ENCODE measurements at regions not wholly inside any gene's neighbourhood (a gene's known extent, or its start where the extent isn't known, plus 50 kb on each side); places are given as distances from the start of the nearest gene placed in this dataset.

DNA sequence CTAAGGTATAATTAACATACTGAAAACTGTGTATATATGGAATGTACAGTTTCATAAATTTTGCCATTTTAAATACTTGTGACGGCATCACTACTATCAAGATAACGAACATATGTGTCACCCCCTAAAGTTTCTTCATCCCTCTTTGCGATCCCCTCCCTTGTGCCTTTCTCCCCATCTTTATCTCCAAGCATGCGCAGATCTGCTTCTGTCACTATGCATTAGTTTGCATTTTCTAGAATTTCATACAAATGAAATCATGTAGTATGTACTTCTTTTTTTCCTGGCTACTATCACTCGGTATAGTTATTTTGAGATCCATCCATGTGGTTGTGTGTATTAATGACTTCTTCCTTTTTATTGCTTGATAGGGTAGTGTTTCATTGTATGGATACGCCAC is 154.9 kb downstream of the ZNF648 start:
- no peak for FAIRE-seq
- H3K27me3 ChIP-seq: no peaks in the 10 kb centered on the region
- no peaks in the 10 kb centered on the region for H3K4me1 ChIP-seq
- no peaks in the 10 kb centered on the region for H3K9me3 ChIP-seq
- no peak for ATAC-seq
- no peak for DNase-seq
- intact Hi-C loops (cut with DNase I): no loop called here
- TF ChIP-seq, protein P1, sequence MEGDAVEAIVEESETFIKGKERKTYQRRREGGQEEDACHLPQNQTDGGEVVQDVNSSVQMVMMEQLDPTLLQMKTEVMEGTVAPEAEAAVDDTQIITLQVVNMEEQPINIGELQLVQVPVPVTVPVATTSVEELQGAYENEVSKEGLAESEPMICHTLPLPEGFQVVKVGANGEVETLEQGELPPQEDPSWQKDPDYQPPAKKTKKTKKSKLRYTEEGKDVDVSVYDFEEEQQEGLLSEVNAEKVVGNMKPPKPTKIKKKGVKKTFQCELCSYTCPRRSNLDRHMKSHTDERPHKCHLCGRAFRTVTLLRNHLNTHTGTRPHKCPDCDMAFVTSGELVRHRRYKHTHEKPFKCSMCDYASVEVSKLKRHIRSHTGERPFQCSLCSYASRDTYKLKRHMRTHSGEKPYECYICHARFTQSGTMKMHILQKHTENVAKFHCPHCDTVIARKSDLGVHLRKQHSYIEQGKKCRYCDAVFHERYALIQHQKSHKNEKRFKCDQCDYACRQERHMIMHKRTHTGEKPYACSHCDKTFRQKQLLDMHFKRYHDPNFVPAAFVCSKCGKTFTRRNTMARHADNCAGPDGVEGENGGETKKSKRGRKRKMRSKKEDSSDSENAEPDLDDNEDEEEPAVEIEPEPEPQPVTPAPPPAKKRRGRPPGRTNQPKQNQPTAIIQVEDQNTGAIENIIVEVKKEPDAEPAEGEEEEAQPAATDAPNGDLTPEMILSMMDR (IDR thresholded peaks at IDR 0.05): no peak
- no peak overlapping the region for H3K4me3 ChIP-seq
- H3K27ac ChIP-seq: no peak overlapping the region
- WGBS, 2 donors: 70 to 81% methylated on average over 6 of the region's 6 CpGs
- no peaks in the 10 kb centered on the region for H3K36me3 ChIP-seq

DNA sequence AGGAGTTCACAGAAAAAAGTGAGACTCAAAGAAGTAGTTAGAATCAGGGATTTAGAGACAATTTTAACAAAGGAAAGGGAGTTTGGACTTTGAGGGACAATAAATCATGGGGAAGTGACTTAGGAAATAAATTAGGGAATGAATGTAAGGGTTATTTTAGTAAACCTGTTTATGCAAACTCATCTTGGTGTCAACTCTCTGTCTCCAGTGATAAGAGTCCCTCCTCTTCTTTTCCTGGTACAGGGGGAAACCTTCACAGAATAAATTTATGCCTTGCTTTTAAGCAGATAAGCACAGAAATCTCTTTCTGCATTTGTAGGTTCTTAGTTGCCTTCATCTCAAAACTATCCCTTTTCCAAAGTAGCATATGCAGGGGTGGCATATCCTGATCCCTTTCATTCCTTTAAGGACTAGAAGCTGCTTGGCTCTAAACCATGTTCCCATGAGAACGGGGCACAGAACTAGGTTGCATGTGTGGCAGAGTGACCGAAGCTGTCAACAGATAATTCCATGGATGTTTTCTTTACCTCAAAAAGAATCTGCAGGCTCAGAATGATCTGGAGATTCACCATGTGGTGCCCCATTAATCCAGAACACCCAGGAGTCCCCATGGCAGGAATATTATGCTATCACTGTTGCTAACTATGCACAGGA is 155.4 kb downstream of the ZNF648 start:
- intact Hi-C loops (cut with DNase I): no loop called here
- FAIRE-seq (no peak), ATAC-seq (no peak), DNase-seq (no peak)
- Histone ChIP-seq H3K4me3 (no peak overlapping the region), H3K27me3 (no peaks in the 10 kb centered on the region), H3K27ac (no peak overlapping the region), H3K36me3 (no peaks in the 10 kb centered on the region), H3K4me1 (no peaks in the 10 kb centered on the region), H3K9me3 (no peaks in the 10 kb centered on the region)
- TF ChIP-seq, protein P1 (IDR thresholded peaks at IDR 0.05): no peak
- 61 to 72% methylated on average over 2 of the region's 2 CpGs for WGBS, 2 donors

DNA sequence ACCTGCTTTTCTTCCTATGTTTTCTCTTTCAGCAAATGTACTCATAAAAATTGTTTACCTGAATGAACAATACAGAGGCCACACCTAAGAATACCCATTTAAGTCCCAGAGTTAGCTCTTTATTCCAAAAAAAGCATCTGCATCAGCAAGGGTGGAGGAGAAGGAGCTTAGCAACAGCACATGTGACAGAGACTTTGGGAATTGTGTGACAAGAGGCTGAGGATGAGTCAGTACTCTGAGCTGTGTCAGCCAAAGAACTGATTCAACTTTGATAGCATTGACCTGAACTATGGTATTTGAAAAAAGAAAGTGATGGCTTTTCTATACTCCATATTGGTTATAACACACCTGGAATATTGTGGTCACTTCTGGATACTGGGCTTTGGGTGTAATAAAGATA is 162.7 kb downstream of the ZNF648 start:
- DNase-seq: no peak
- Histone ChIP-seq H3K27me3 (no peaks in the 10 kb centered on the region), H3K9me3 (no peaks in the 10 kb centered on the region), H3K36me3 (no peaks in the 10 kb centered on the region), H3K27ac (no peak overlapping the region), H3K4me3 (no peak overlapping the region), H3K4me1 (no peaks in the 10 kb centered on the region)
- TF ChIP-seq, protein P1 (IDR thresholded peaks at IDR 0.05): no peak
- ATAC-seq: no peak
- intact Hi-C loops (cut with DNase I): no loop called here
- FAIRE-seq: no peak

DNA sequence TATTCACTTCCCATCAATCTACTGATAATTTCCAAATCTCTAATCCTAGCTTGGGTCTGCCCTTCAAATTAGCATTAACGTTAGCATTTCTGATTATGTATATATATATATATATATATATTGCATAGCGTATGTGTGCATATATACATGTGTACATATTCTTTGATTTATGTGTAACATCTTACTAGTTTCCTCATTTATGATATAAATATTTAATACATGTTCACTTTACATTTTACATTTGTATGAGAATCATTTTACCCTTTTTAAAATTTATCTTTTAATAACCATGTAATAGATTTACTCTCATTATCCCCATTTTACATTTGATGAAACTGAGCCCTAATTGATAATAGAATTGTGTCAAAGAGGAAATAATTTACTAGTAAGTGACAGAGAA is 164.7 kb downstream of the ZNF648 start:
- Histone ChIP-seq H3K27me3 (no peaks in the 10 kb centered on the region), H3K27ac (no peak overlapping the region), H3K9me3 (no peaks in the 10 kb centered on the region), H3K4me3 (no peak overlapping the region), H3K36me3 (no peaks in the 10 kb centered on the region), H3K4me1 (no peaks in the 10 kb centered on the region)
- ATAC-seq (no peak), FAIRE-seq (no peak), DNase-seq (no peak)
- intact Hi-C loops (cut with DNase I): no loop called here
- WGBS, 2 donors: 66 to 69% methylated on average over 2 of the region's 2 CpGs
- TF ChIP-seq, protein P1 (IDR thresholded peaks at IDR 0.05): no peak

DNA sequence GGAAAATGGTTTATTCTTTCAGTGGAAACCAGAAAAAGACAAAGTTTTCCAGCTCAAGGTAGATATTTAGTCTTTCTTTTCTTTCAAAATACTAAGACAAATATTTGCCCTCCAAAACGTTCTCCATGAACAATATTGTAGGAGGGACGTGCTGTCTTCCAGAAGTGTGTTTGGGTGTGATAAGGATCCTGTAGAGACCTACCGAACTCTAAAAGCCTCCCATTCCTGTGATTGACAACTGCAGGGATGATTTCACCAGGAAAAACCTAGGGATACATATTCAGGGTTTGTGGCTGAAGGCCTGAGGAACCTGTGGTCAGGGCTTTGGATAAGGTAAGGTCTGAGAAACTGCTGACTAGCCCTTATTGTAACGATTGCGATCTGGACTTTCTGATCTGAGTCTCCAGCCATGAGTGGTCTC is 167.1 kb downstream of the ZNF648 start:
- ATAC-seq (no peak), FAIRE-seq (no peak), DNase-seq (no peak)
- Histone ChIP-seq H3K4me3 (no peak overlapping the region), H3K9me3 (no peaks in the 10 kb centered on the region), H3K4me1 (no peaks in the 10 kb centered on the region), H3K36me3 (no peaks in the 10 kb centered on the region), H3K27me3 (no peaks in the 10 kb centered on the region), H3K27ac (no peak overlapping the region)
- WGBS, 2 donors: 48 to 55% methylated on average over 5 of the region's 5 CpGs
- TF ChIP-seq, protein P1 (IDR thresholded peaks at IDR 0.05): no peak
- intact Hi-C loops (cut with DNase I): no loop called here

All from pancreas (tissue), 10 donors.